Smooth muscle cell (in vitro differentiated cells): ENCODE measurements at regions not wholly inside any gene's neighbourhood (a gene's known extent, or its start where the extent isn't known, plus 50 kb on each side); places are given as distances from the start of the nearest gene placed in this dataset.

ENCODE experiments used
- DNase-seq: peaks from one replicate; lab custom pipeline; 2025; ENCODE audit not compliant: unreplicated experiment; lab: John Stamatoyannopoulos, UW
- H2AFZ ChIP-seq: fragments of 200-600 bp; sonication (generic); 2 replicates; pipeline ENCODE4 v1.6.0; 2016; ENCODE audit warnings: antibody characterized with exemption, low read depth, mild to moderate bottlenecking
- H3F3A ChIP-seq: fragments of 200-600 bp; sonication (generic); 2 replicates; pipeline ENCODE4 v1.6.0; 2017; ENCODE audit warnings: antibody characterized with exemption, low read depth
- H3K27ac ChIP-seq: fragments of 200-600 bp; sonication (generic); 2 replicates; pipeline ENCODE4 v1.5.1; 2016; ENCODE audit warnings: low read depth, mild to moderate bottlenecking
- H3K27me3 ChIP-seq: fragments of 200-600 bp; sonication (generic); 2 replicates; pipeline ENCODE4 v1.6.1; 2016; ENCODE audit warnings: low read depth, mild to moderate bottlenecking
- H3K36me3 ChIP-seq: fragments of 200-600 bp; sonication (generic); 2 replicates; pipeline ENCODE4 v1.5.1; 2016; ENCODE audit warnings: low read depth
- H3K4me1 ChIP-seq: fragments of 200-600 bp; sonication (generic); 2 replicates; pipeline ENCODE4 v1.5.1; 2016; ENCODE audit warnings: low read depth
- H3K4me2 ChIP-seq: fragments of 200-600 bp; sonication (generic); 2 replicates; pipeline ENCODE4 v1.6.0; 2016; ENCODE audit warnings: mild to moderate bottlenecking
- H3K4me3 ChIP-seq: fragments of 200-600 bp; sonication (generic); 2 replicates; pipeline ENCODE4 v1.5.1; 2016; ENCODE audit warnings: mild to moderate bottlenecking
- H3K79me2 ChIP-seq: fragments of 200-600 bp; sonication (generic); 2 replicates; pipeline ENCODE4 v1.6.0; 2016; ENCODE audit warnings: low read depth, mild to moderate bottlenecking
- H3K9ac ChIP-seq: fragments of 200-600 bp; sonication (generic); 2 replicates; pipeline ENCODE4 v1.6.0; 2016; ENCODE audit warnings: low read depth
- H3K9me3 ChIP-seq: fragments of 200-600 bp; sonication (generic); replicated peaks from 2 replicates; pipeline ENCODE4 v1.5.1; 2016; ENCODE audit warnings: low read depth
- H4K20me1 ChIP-seq: fragments of 200-600 bp; sonication (generic); 2 replicates; pipeline ENCODE4 v1.6.0; 2016; ENCODE audit warnings: low read depth
- WGBS: methylation state at CpG from one replicate; pipeline ENCODE4 v1.1.7; 2016; ENCODE audit warnings: low lambda C conversion rate; 5-methylcytosine and 5-hydroxymethylcytosine counted together
- TF ChIP-seq, protein P1 (sequence below): fragments of 200-600 bp; sonication (generic); IDR thresholded peaks from 2 replicates; pipeline ENCODE4 v1.5.1; 2017; ENCODE audit warnings: borderline replicate concordance, mild to moderate bottlenecking, antibody characterized with exemption; ENCODE audit not compliant: insufficient read depth, poor library complexity, severe bottlenecking

DNA sequence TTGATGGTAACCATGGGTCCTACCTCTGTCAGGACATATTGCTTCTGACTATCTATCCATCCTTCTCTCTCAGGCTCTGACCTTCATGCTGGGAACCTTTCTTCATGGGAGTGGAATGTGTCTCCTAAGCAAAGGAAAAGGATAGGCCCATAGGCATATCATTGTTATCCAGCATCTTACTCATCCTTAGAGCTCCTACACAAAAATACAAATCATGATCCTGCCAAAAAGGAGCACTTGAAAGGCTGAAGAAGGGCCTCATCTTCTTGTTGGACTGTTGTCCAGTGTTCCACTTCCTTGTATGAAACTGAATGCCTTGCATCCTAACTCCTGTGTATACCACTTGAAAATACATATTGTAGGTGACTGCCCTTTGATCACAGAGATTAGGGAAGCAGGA lies 96.1 kb upstream of the SOX2 start:
- no peaks in the 10 kb centered on the region for H3F3A ChIP-seq
- H4K20me1 ChIP-seq = no peaks in the 10 kb centered on the region
- H3K9ac ChIP-seq = no peak overlapping the region
- DNase-seq = no peak
- TF ChIP-seq, protein P1, sequence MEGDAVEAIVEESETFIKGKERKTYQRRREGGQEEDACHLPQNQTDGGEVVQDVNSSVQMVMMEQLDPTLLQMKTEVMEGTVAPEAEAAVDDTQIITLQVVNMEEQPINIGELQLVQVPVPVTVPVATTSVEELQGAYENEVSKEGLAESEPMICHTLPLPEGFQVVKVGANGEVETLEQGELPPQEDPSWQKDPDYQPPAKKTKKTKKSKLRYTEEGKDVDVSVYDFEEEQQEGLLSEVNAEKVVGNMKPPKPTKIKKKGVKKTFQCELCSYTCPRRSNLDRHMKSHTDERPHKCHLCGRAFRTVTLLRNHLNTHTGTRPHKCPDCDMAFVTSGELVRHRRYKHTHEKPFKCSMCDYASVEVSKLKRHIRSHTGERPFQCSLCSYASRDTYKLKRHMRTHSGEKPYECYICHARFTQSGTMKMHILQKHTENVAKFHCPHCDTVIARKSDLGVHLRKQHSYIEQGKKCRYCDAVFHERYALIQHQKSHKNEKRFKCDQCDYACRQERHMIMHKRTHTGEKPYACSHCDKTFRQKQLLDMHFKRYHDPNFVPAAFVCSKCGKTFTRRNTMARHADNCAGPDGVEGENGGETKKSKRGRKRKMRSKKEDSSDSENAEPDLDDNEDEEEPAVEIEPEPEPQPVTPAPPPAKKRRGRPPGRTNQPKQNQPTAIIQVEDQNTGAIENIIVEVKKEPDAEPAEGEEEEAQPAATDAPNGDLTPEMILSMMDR = no peak
- no peak overlapping the region for H3K4me3 ChIP-seq
- H3K36me3 ChIP-seq = no peaks in the 10 kb centered on the region
- H3K27me3 ChIP-seq = no peaks in the 10 kb centered on the region
- H3K27ac ChIP-seq = no peak overlapping the region
- H3K4me2 ChIP-seq = no peak overlapping the region
- H2AFZ ChIP-seq = no peak overlapping the region
- H3K79me2 ChIP-seq = no peaks in the 10 kb centered on the region
- no peaks in the 10 kb centered on the region for H3K9me3 ChIP-seq
- peaks cover 42% of the 10 kb centered on the region for H3K4me1 ChIP-seq

DNA sequence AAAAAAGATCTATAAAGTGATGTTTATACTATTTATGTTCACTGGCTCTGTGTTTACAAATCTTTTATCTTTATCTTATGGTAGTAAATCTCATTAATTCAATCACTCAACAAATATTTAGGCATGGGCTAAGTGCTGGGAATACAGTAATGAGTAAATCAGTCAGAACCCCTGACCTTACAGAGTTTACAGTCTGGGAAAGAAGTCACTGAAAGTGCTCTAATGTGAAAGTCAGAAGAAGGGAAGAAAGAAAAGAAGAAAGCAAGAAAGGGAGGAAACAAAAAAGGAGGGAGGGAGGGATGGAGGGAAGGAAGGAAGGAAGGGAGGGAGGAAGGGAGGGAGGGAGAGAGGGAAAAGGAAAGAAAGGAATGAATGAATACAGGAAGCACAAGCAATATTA lies 96.8 kb upstream of the SOX2 start:
- Histone ChIP-seq H3K9me3 (no peaks in the 10 kb centered on the region), H3K27me3 (no peaks in the 10 kb centered on the region), H3K4me1 (peaks cover 47% of the 10 kb centered on the region), H3K4me2 (no peak overlapping the region), H4K20me1 (no peaks in the 10 kb centered on the region), H3K9ac (no peak overlapping the region), H2AFZ (no peak overlapping the region), H3K36me3 (no peaks in the 10 kb centered on the region), H3F3A (no peaks in the 10 kb centered on the region), H3K4me3 (no peak overlapping the region), H3K27ac (no peak overlapping the region), H3K79me2 (no peaks in the 10 kb centered on the region)
- no peak for DNase-seq
- TF ChIP-seq, protein P1 = no peak

DNA sequence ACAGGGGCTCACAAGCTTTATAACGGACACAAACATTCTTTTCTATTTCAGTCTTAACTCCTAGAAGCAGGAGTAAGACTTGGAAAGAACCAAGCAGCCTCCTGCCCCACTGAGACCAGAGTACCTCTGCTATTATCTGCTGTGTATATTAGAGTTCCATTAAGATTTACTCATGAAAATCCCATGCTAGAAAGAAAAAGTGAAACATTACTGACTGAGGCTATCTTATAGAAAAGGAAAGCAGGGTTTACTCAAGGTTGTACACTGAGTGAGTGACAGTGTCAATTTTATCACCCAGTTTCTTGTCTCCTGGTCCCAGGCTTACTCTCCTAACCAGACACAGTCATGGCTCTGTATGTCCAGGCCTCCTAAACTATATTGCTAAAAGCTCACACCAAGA lies 97.9 kb upstream of the SOX2 start:
- TF ChIP-seq, protein P1 = no peak
- 54% methylated on average over 1 of the region's 1 CpG for WGBS
- no peak overlapping the region for H2AFZ ChIP-seq

DNA sequence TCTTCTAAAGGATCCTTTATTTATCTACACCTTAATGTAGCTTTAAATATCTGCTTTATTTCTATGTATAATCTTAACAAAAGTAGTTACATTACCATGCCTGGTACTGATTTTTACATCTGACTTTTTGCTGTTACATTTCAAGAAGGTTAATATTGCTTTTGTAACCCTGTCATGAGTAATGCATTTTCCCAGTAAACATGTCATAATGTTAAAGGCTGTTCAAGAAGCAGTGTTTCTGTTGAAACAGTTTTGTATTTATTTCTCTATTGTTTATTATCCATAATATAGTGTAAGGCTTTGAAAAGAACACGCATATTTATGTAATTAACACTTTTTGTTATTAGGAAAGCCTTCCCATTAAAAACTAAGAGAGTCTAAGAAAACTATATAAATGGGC lies 98.5 kb upstream of the SOX2 start:
- H3K9me3 ChIP-seq = no peaks in the 10 kb centered on the region
- H4K20me1 ChIP-seq = no peaks in the 10 kb centered on the region
- H3K27me3 ChIP-seq = no peaks in the 10 kb centered on the region
- TF ChIP-seq, protein P1 = no peak
- no peak overlapping the region for H3K4me3 ChIP-seq
- no peak overlapping the region for H2AFZ ChIP-seq
- DNase-seq = no peak
- H3K36me3 ChIP-seq = no peaks in the 10 kb centered on the region
- no peaks in the 10 kb centered on the region for H3F3A ChIP-seq
- H3K79me2 ChIP-seq = no peaks in the 10 kb centered on the region
- peaks cover 62% of the 10 kb centered on the region for H3K4me1 ChIP-seq
- 92% methylated on average over 1 of the region's 1 CpG for WGBS
- no peak overlapping the region for H3K9ac ChIP-seq
- no peak overlapping the region for H3K4me2 ChIP-seq
- H3K27ac ChIP-seq = no peak overlapping the region

More for the DNA sequence above, 97.9 kb upstream of the SOX2 start:
- no peaks in the 10 kb centered on the region for H3F3A ChIP-seq
- peaks cover 58% of the 10 kb centered on the region for H3K4me1 ChIP-seq
- H3K9ac ChIP-seq = no peak overlapping the region
- no peaks in the 10 kb centered on the region for H3K79me2 ChIP-seq
- H3K27me3 ChIP-seq = no peaks in the 10 kb centered on the region
- H3K4me2 ChIP-seq = no peak overlapping the region
- H4K20me1 ChIP-seq = no peaks in the 10 kb centered on the region
- H3K27ac ChIP-seq = no peak overlapping the region
- no peaks in the 10 kb centered on the region for H3K36me3 ChIP-seq
- no peaks in the 10 kb centered on the region for H3K9me3 ChIP-seq
- H3K4me3 ChIP-seq = no peak overlapping the region
- DNase-seq = no peak
